T-cell (primary cell): ENCODE measurements at regions not wholly inside any gene's neighbourhood (a gene's known extent, or its start where the extent isn't known, plus 50 kb on each side); places are given as distances from the start of the nearest gene placed in this dataset.

Experiments used
- ATAC-seq, 4 experiments: fragments of 200-7000 bp in 3 of 4; fragments of 150-1000 bp in 1 of 4; cut with Tn5 transposase; replicated peaks in 1 of 4; 1 replicate in 3 of 4; 2 replicates in 1 of 4; pipeline ENCODE4 v1.10.0; 2021; ENCODE audit warnings: moderate library complexity in 3 of 4, mild to moderate bottlenecking in 2 of 4, moderate number of reproducible peaks in 1 of 4
- CTCF ChIA-PET, 2 donors: fragments of 300-600 bp; sonication (Branson Sonifier 250); formaldehyde crosslinking; loops; one replicate each; lab custom pipeline; 2022; ENCODE audit warnings: antibody characterized with exemption in 2 of 2; lab: Charles Lee
- POLR2A ChIA-PET, 2 donors: fragments of 300-600 bp; sonication (Branson Sonifier 250); formaldehyde crosslinking; loops; one replicate each; lab custom pipeline; 2022; ENCODE audit warnings: antibody characterized with exemption in 2 of 2; lab: Charles Lee
- DNase-seq, 35 experiments: peaks; one replicate each; pipeline versions ENCODE4 v3.0.0 to v3.0.0-alpha.2; 2013 to 2023
- H3K27ac ChIP-seq: one replicate; pipeline ENCODE4 v1.5.1; 2013; ENCODE audit warnings: low read length
- H3K27me3 ChIP-seq, 2 experiments: replicated peaks in 1 of 2; 1 replicate in 1 of 2; 2 replicates in 1 of 2; pipeline versions ENCODE4 v1.6.1 to v1.7.0; 2013; ENCODE audit warnings: low read length in 1 of 2, mixed read lengths in 1 of 2; ENCODE audit not compliant: control insufficient read depth in 2 of 2, insufficient read depth in 2 of 2; ENCODE audit errors: extremely low read depth in 1 of 2
- H3K36me3 ChIP-seq, 2 donors: 1 replicate in 1 of 2; 2 replicates in 1 of 2; pipeline versions ENCODE4 v1.6.1 to v1.7.0; 2013; ENCODE audit warnings: low read length in 1 of 2; ENCODE audit not compliant: control insufficient read depth in 2 of 2, insufficient read depth in 1 of 2; ENCODE audit errors: extremely low read depth in 1 of 2
- H3K4me1 ChIP-seq, 2 experiments: 1 replicate in 1 of 2; 2 replicates in 1 of 2; pipeline versions ENCODE4 v1.6.1 to v1.7.0; 2013; ENCODE audit warnings: low read length in 2 of 2, mixed read lengths in 1 of 2; ENCODE audit not compliant: insufficient read depth in 2 of 2, control insufficient read depth in 1 of 2; ENCODE audit errors: extremely low read depth in 1 of 2
- H3K4me3 ChIP-seq, 2 donors: 1 replicate in 1 of 2; 2 replicates in 1 of 2; pipeline versions ENCODE4 v1.5.1 to v1.7.0; 2013; ENCODE audit warnings: mild to moderate bottlenecking in 2 of 2, low read length in 1 of 2, moderate library complexity in 1 of 2; ENCODE audit not compliant: control insufficient read depth in 1 of 2; ENCODE audit errors: extremely low read depth in 1 of 2
- H3K9me3 ChIP-seq: 2 replicates; pipeline ENCODE4 v1.7.0; 2013
- H3K27ac Mint-ChIP-seq, 2 donors: one replicate each; pipeline ENCODE4 v1.8.0; 2020 to 2021; ENCODE audit warnings: mild to moderate bottlenecking in 2 of 2, mixed read lengths in 2 of 2
- H3K27me3 Mint-ChIP-seq, 2 donors: one replicate each; pipeline ENCODE4 v1.8.0; 2021 to 2022; ENCODE audit warnings: mixed read lengths in 2 of 2
- H3K36me3 Mint-ChIP-seq: one replicate; pipeline ENCODE4 v1.8.0; 2021; ENCODE audit warnings: mixed read lengths
- H3K4me1 Mint-ChIP-seq, 3 donors: one replicate each; pipeline ENCODE4 v1.8.0; 2020 to 2022; ENCODE audit warnings: mixed read lengths in 3 of 3, mild to moderate bottlenecking in 1 of 3
- H3K4me3 Mint-ChIP-seq, 3 donors: one replicate each; pipeline ENCODE4 v1.8.0; 2020 to 2022; ENCODE audit warnings: mild to moderate bottlenecking in 3 of 3, mixed read lengths in 3 of 3, moderate library complexity in 3 of 3
- H3K9me3 Mint-ChIP-seq, 3 donors: one replicate each; pipeline ENCODE4 v1.8.0; 2020 to 2022; ENCODE audit warnings: mixed read lengths in 3 of 3
- WGBS: methylation state at CpG from one replicate; pipeline ENCODE4 v1.1.5; 2013; ENCODE audit warnings: missing lambda C conversion rate; ENCODE audit not compliant: insufficient coverage; 5-methylcytosine and 5-hydroxymethylcytosine counted together

GRCh38 chr7:81370822-81371221 lies 399.0 kb downstream of the HGF start:
- CTCF ChIA-PET = no interaction called here
- H3K4me1 Mint-ChIP-seq = no peaks in the 10 kb centered on the region
- no peak overlapping the region for H3K4me3 Mint-ChIP-seq
- H3K9me3 ChIP-seq = no peaks in the 10 kb centered on the region
- H3K36me3 ChIP-seq = no peaks in the 10 kb centered on the region
- H3K27ac ChIP-seq = no peak overlapping the region
- POLR2A ChIA-PET = no interaction called here
- DNase-seq = no peak
- peaks cover 0 to 17% (median 2%) of the 10 kb centered on the region in 3 donors for H3K9me3 Mint-ChIP-seq
- H3K4me3 ChIP-seq = no peak overlapping the region
- WGBS = no CpG with 5 or more reads among the region's 1 CpG
- H3K4me1 ChIP-seq = no peaks in the 10 kb centered on the region
- no peak for ATAC-seq
- no peak overlapping the region for H3K27ac Mint-ChIP-seq
- H3K36me3 Mint-ChIP-seq = no peaks in the 10 kb centered on the region
- no peaks in the 10 kb centered on the region for H3K27me3 Mint-ChIP-seq
- H3K27me3 ChIP-seq = no peaks in the 10 kb centered on the region

- ATAC-seq (no peak), DNase-seq (no peak)
- Mint-ChIP-seq H3K36me3 (no peaks in the 10 kb centered on the region), H3K4me1 (no peaks in the 10 kb centered on the region), H3K27ac (no peak overlapping the region), H3K9me3 (peaks cover 0 to 6% (median 0%) of the 10 kb centered on the region in 3 donors), H3K27me3 (no peaks in the 10 kb centered on the region), H3K4me3 (no peak overlapping the region)
- Histone ChIP-seq H3K27ac (no peak overlapping the region), H3K36me3 (no peaks in the 10 kb centered on the region), H3K9me3 (no peaks in the 10 kb centered on the region), H3K4me1 (no peaks in the 10 kb centered on the region), H3K4me3 (no peak overlapping the region), H3K27me3 (no peaks in the 10 kb centered on the region)
- ChIA-PET POLR2A (no interaction called here), CTCF (no interaction called here)
- WGBS = 87% methylated on average over 3 of the region's 3 CpGs
These were observed 402.4 kb downstream of the HGF start for GRCh38 chr7:81367326-81367931.

- CTCF ChIA-PET = no interaction called here
These were observed 403.3 kb downstream of the HGF start for GRCh38 chr7:81366546-81366945.

GRCh38 chr7:81361769-81362312 lies 408.0 kb downstream of the HGF start:
- H3K27me3 ChIP-seq = no peaks in the 10 kb centered on the region
- H3K4me3 Mint-ChIP-seq = no peak overlapping the region
- no peaks in the 10 kb centered on the region for H3K4me1 Mint-ChIP-seq
- ATAC-seq (no peak), DNase-seq (no peak)
- H3K27ac Mint-ChIP-seq = no peak overlapping the region
- H3K9me3 Mint-ChIP-seq = peaks cover 0 to 4% (median 3%) of the 10 kb centered on the region in 3 donors
- WGBS = 62% methylated on average over 1 of the region's 2 CpGs
- peaks cover 0 to 3% of the 10 kb centered on the region in 2 donors for H3K27me3 Mint-ChIP-seq
- H3K9me3 ChIP-seq = no peaks in the 10 kb centered on the region
- H3K36me3 Mint-ChIP-seq = no peaks in the 10 kb centered on the region
- ChIA-PET CTCF (no interaction called here), POLR2A (no interaction called here)
- no peak overlapping the region for H3K4me3 ChIP-seq
- no peaks in the 10 kb centered on the region for H3K4me1 ChIP-seq
- H3K36me3 ChIP-seq = no peaks in the 10 kb centered on the region
- H3K27ac ChIP-seq = no peak overlapping the region

More at GRCh38 chr7:81366546-81366945, 403.3 kb downstream of the HGF start:
- ATAC-seq = no peak
- H3K27ac Mint-ChIP-seq = no peak overlapping the region
- POLR2A ChIA-PET = interaction anchor here in 1 of 2 donors (0.6 kb wide), 1 partner anchor 43 kb away, joined by 3 read pairs; no protein-coding TSS in a partner anchor
- H3K27me3 Mint-ChIP-seq = no peaks in the 10 kb centered on the region
- H3K4me3 Mint-ChIP-seq = no peak overlapping the region
- Histone ChIP-seq H3K4me3 (no peak overlapping the region), H3K36me3 (no peaks in the 10 kb centered on the region), H3K4me1 (no peaks in the 10 kb centered on the region), H3K27ac (no peak overlapping the region), H3K27me3 (no peaks in the 10 kb centered on the region), H3K9me3 (no peaks in the 10 kb centered on the region)
- H3K36me3 Mint-ChIP-seq = no peaks in the 10 kb centered on the region
- peaks cover 0 to 10% (median 2%) of the 10 kb centered on the region in 3 donors for H3K9me3 Mint-ChIP-seq
- DNase-seq = no peak
- H3K4me1 Mint-ChIP-seq = no peaks in the 10 kb centered on the region

- ChIA-PET CTCF (no interaction called here), POLR2A (no interaction called here)
- Mint-ChIP-seq H3K4me3 (no peak overlapping the region), H3K27ac (no peak overlapping the region), H3K36me3 (no peaks in the 10 kb centered on the region), H3K9me3 (peaks cover 3 to 8% (median 3%) of the 10 kb centered on the region in 3 donors), H3K4me1 (no peaks in the 10 kb centered on the region), H3K27me3 (peaks cover 0 to 3% of the 10 kb centered on the region in 2 donors)
- no peak overlapping the region for H3K27ac ChIP-seq
- H3K27me3 ChIP-seq = no peaks in the 10 kb centered on the region
- H3K4me1 ChIP-seq = no peaks in the 10 kb centered on the region
- WGBS = no CpG with 5 or more reads among the region's 2 CpGs
- DNase-seq (no peak), ATAC-seq (no peak)
- H3K36me3 ChIP-seq = no peaks in the 10 kb centered on the region
- H3K9me3 ChIP-seq = no peaks in the 10 kb centered on the region
- H3K4me3 ChIP-seq = no peak overlapping the region
These were observed 413.9 kb downstream of the HGF start for GRCh38 chr7:81355911-81356310.

- Mint-ChIP-seq H3K4me3 (no peak overlapping the region), H3K36me3 (no peaks in the 10 kb centered on the region), H3K9me3 (peaks cover 6 to 24% (median 7%) of the 10 kb centered on the region in 3 donors), H3K27ac (no peak overlapping the region), H3K27me3 (no peaks in the 10 kb centered on the region), H3K4me1 (no peaks in the 10 kb centered on the region)
- DNase-seq = no peak
- Histone ChIP-seq H3K36me3 (no peaks in the 10 kb centered on the region), H3K4me1 (no peaks in the 10 kb centered on the region), H3K4me3 (no peak overlapping the region), H3K9me3 (no peaks in the 10 kb centered on the region), H3K27me3 (no peaks in the 10 kb centered on the region), H3K27ac (no peak overlapping the region)
- ATAC-seq = no peak
- POLR2A ChIA-PET = no interaction called here
- CTCF ChIA-PET = no interaction called here
- no CpG with 5 or more reads among the region's 5 CpGs for WGBS
These were observed 420.8 kb downstream of the HGF start for GRCh38 chr7:81349044-81349443.
